ENCODE measurements at regions not wholly inside any gene's neighbourhood (a gene's known extent, or its start where the extent isn't known, plus 50 kb on each side); places are given as distances from the start of the nearest gene placed in this dataset.
"Not testable (repeated sequence)": the region's sequence is repeated elsewhere in the genome, so short reads cannot be mapped to it uniquely, and the experiment has no call there.

DNA sequence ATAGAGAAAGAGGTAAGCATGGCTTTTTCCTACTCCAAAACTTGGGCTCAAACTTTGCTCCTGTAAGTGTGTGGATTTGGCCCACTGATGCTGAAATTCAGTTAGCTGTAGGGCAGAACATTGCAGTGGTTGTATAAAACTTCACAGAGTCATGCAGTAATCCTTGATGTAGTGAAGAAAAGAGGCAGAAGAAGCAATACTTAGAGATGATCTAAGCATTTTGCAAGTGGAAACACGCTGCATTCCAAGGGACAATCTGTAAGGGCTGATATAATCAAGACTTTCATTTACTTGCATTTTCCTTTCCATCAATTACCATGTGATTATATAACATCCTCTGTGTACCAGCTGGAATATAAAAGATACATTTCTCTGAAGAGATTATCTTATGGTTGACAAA is 338.8 kb downstream of the DNAJB9 start:
- H3K79me2 ChIP-seq (ENCODE audit: insufficient read depth, low read length), result no peaks in the 10 kb centered on the region
- H3K4me2 ChIP-seq (ENCODE audit: low read length), result no peak overlapping the region
- no peak overlapping the region for H3K4me3 ChIP-seq (ENCODE audit: low read depth, low read length, poor library complexity, severe bottlenecking)
- H3K27ac ChIP-seq (ENCODE audit: low read depth, low read length, poor library complexity, severe bottlenecking), result no peak overlapping the region
- no peaks in the 10 kb centered on the region for H3K4me1 ChIP-seq (ENCODE audit: insufficient read depth, low read length, severe bottlenecking)
- no peaks in the 10 kb centered on the region for H3F3A ChIP-seq (ENCODE audit: insufficient read depth, low read length)
- H3K9ac ChIP-seq (ENCODE audit: low read length), result no peak overlapping the region
- TF ChIP-seq, protein P1, sequence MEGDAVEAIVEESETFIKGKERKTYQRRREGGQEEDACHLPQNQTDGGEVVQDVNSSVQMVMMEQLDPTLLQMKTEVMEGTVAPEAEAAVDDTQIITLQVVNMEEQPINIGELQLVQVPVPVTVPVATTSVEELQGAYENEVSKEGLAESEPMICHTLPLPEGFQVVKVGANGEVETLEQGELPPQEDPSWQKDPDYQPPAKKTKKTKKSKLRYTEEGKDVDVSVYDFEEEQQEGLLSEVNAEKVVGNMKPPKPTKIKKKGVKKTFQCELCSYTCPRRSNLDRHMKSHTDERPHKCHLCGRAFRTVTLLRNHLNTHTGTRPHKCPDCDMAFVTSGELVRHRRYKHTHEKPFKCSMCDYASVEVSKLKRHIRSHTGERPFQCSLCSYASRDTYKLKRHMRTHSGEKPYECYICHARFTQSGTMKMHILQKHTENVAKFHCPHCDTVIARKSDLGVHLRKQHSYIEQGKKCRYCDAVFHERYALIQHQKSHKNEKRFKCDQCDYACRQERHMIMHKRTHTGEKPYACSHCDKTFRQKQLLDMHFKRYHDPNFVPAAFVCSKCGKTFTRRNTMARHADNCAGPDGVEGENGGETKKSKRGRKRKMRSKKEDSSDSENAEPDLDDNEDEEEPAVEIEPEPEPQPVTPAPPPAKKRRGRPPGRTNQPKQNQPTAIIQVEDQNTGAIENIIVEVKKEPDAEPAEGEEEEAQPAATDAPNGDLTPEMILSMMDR (IDR thresholded peaks at IDR 0.05; ENCODE audit: low read length), result no peak
- TF ChIP-seq EZH2 (IDR thresholded peaks at IDR 0.05; ENCODE audit: borderline replicate concordance, low read length), result no peak
- no peaks in the 10 kb centered on the region for H3K36me3 ChIP-seq (ENCODE audit: insufficient read depth, low read length)
- no peaks in the 10 kb centered on the region for H3K9me3 ChIP-seq (ENCODE audit: low read length)
- H4K20me1 ChIP-seq (ENCODE audit: insufficient read depth, low read length), result no peaks in the 10 kb centered on the region
- no peak overlapping the region for H2AFZ ChIP-seq (ENCODE audit: low read length)
- no peaks in the 10 kb centered on the region; the same call in 1 of the 2 replicates for H3K9me2 ChIP-seq (ENCODE audit: low read depth, low read length)
- H3K27me3 ChIP-seq (ENCODE audit: insufficient read depth, low read length), result no peaks in the 10 kb centered on the region

DNA sequence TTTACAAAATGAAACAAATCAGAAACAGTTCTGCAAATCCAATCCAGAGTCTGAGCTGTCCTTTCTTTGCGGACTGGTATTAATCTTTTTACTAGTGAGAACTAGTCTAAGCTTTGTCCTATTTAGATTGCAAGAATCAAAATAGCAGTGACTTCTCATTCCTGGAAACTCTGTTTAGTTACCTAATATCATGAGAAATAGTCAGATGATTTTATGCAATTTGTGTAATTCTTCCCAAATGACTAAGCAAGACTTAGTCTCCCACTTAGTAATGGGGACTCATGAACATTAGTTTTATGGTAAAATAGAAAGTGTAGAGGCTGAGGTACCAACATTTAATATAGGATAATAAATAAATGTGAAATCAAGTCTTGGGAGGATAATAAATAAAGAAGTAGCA is 341.3 kb downstream of the DNAJB9 start:
- Histone ChIP-seq H3K36me3 (ENCODE audit: insufficient read depth, low read length) (no peaks in the 10 kb centered on the region), H3K9ac (ENCODE audit: low read length) (no peak overlapping the region), H4K20me1 (ENCODE audit: insufficient read depth, low read length) (no peaks in the 10 kb centered on the region), H3K27me3 (ENCODE audit: insufficient read depth, low read length) (no peaks in the 10 kb centered on the region), H2AFZ (ENCODE audit: low read length) (no peak overlapping the region), H3K4me3 (ENCODE audit: low read depth, low read length, poor library complexity, severe bottlenecking) (no peak overlapping the region), H3K9me2 (ENCODE audit: low read depth, low read length) (no peaks in the 10 kb centered on the region; the same call in 1 of the 2 replicates), H3K4me2 (ENCODE audit: low read length) (no peak overlapping the region), H3K9me3 (ENCODE audit: low read length) (no peaks in the 10 kb centered on the region), H3K4me1 (ENCODE audit: insufficient read depth, low read length, severe bottlenecking) (no peaks in the 10 kb centered on the region), H3F3A (ENCODE audit: insufficient read depth, low read length) (no peaks in the 10 kb centered on the region), H3K79me2 (ENCODE audit: insufficient read depth, low read length) (no peaks in the 10 kb centered on the region), H3K27ac (ENCODE audit: low read depth, low read length, poor library complexity, severe bottlenecking) (no peak overlapping the region)
- TF ChIP-seq EZH2 (IDR thresholded peaks at IDR 0.05; ENCODE audit: borderline replicate concordance, low read length), result no peak

DNA sequence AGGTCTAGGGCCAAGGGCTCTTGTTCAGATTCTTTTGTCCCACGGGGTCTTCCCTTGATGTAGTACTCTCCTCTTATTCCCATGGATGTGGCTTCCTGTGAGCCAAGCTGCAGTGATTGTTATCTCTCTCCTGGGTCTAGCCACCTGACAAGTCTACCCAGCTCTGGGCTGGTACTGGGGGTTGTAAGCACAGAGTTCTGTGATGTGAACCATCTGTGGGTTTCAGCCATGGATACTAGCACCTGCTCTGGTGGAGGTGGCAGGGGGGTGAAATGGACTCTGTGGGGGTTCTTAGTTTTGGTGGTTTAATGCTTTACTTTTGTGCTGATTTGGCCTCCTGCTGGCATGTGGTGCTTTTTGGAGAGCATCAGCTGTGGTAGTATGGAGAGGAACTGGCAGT is 350.8 kb downstream of the DNAJB9 start:
- H3K36me3 ChIP-seq (ENCODE audit: insufficient read depth, low read length), result no peaks in the 10 kb centered on the region
- H2AFZ ChIP-seq (ENCODE audit: low read length), result no peak overlapping the region
- H3K4me3 ChIP-seq (ENCODE audit: low read depth, low read length, poor library complexity, severe bottlenecking), result no peak overlapping the region
- no peaks in the 10 kb centered on the region for H3K4me1 ChIP-seq (ENCODE audit: insufficient read depth, low read length, severe bottlenecking)
- no peaks in the 10 kb centered on the region for H3K9me3 ChIP-seq (ENCODE audit: low read length)
- H3K9ac ChIP-seq (ENCODE audit: low read length), result no peak overlapping the region
- H3K27me3 ChIP-seq (ENCODE audit: insufficient read depth, low read length), result no peaks in the 10 kb centered on the region
- H3K79me2 ChIP-seq (ENCODE audit: insufficient read depth, low read length), result no peaks in the 10 kb centered on the region
- H3K9me2 ChIP-seq (ENCODE audit: low read depth, low read length), result no peaks in the 10 kb centered on the region; the same call in 1 of the 2 replicates
- H3K27ac ChIP-seq (ENCODE audit: low read depth, low read length, poor library complexity, severe bottlenecking), result no peak overlapping the region
- H3K4me2 ChIP-seq (ENCODE audit: low read length), result no peak overlapping the region
- no peaks in the 10 kb centered on the region for H4K20me1 ChIP-seq (ENCODE audit: insufficient read depth, low read length)
- TF ChIP-seq, protein P1 (IDR thresholded peaks at IDR 0.05; ENCODE audit: low read length), result no peak
- TF ChIP-seq EZH2 (IDR thresholded peaks at IDR 0.05; ENCODE audit: borderline replicate concordance, low read length), result no peak
- no peaks in the 10 kb centered on the region for H3F3A ChIP-seq (ENCODE audit: insufficient read depth, low read length)

DNA sequence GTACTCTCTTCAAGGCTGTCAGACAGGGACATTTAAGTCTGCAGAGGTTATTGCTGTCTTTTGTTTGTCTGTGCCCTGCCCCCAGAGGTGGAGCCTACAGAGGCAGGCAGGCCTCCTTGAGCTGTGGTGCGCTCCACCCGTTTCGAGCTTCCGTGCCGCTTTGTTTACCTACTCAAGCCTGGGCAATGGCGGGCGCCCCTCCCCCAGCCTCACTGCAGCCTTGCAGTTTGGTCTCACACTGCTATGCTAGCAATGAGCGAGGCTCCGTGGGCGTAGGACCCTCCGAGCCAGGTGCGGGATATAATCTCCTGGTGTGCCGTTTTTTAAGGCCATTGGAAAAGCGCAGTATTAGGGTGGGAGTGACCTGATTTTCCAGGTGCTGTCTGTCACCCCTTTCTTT is 373.4 kb downstream of the DNAJB9 start:
- not testable (repeated sequence) for H3K36me3 ChIP-seq (ENCODE audit: insufficient read depth, low read length); H3K27me3 ChIP-seq (ENCODE audit: insufficient read depth, low read length); H3K4me2 ChIP-seq (ENCODE audit: low read length); H3K9me3 ChIP-seq (ENCODE audit: low read length); H2AFZ ChIP-seq (ENCODE audit: low read length); H3K4me1 ChIP-seq (ENCODE audit: insufficient read depth, low read length, severe bottlenecking); H3K27ac ChIP-seq (ENCODE audit: low read depth, low read length, poor library complexity, severe bottlenecking); H3K4me3 ChIP-seq (ENCODE audit: low read depth, low read length, poor library complexity, severe bottlenecking); H3K9me2 ChIP-seq (ENCODE audit: low read depth, low read length); H3K9ac ChIP-seq (ENCODE audit: low read length); H3K79me2 ChIP-seq (ENCODE audit: insufficient read depth, low read length); H3F3A ChIP-seq (ENCODE audit: insufficient read depth, low read length); H4K20me1 ChIP-seq (ENCODE audit: insufficient read depth, low read length)
